Fibroblast of peridontal ligament (primary cell): ENCODE measurements at regions not wholly inside any gene's neighbourhood (a gene's known extent, or its start where the extent isn't known, plus 50 kb on each side); places are given as distances from the start of the nearest gene placed in this dataset.

Source experiments
- DNase-seq: peaks from one replicate; pipeline ENCODE4 v3.0.0-alpha.2; 2010; ENCODE audit errors: extremely low read depth

DNA sequence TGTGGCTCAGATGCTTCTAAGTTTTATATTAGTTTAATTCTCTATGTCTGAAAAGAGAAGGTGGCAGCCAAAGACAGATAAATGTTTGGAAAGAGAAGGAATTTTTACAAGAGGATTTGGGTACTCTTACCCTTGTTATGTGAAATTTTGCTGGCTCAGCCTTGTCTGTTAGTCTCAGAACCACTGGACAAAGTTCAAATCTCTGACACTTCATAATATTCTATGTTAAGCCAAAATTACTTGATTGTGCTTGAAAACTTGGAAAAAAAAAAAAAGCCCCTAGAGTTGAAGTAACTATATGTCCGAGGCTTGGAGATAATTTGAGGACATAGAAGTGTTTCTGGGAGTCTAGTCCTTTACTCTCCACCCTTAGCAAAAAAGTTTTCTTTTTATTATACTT lies 1079.3 kb upstream of the LRRTM3 start:
- no peak for DNase-seq

DNA sequence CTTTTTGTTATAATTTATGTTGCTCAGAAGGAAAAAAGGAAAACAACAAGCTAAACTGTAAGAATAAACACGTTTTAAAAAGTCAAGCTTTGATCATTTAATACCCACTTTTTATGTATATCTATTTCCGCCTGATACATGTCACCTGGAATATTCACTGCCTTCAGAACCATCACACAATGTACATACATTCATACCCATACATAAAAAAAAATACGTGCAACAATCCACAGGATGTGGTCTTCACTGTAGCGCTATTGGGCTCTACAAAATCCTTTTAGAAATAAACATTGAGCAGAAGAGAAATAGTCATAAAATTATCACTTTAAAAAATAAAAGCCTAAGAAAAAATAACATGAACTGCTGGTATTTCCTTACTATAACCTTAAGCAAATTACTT lies 1078.9 kb upstream of the LRRTM3 start:
- no peak for DNase-seq

DNA sequence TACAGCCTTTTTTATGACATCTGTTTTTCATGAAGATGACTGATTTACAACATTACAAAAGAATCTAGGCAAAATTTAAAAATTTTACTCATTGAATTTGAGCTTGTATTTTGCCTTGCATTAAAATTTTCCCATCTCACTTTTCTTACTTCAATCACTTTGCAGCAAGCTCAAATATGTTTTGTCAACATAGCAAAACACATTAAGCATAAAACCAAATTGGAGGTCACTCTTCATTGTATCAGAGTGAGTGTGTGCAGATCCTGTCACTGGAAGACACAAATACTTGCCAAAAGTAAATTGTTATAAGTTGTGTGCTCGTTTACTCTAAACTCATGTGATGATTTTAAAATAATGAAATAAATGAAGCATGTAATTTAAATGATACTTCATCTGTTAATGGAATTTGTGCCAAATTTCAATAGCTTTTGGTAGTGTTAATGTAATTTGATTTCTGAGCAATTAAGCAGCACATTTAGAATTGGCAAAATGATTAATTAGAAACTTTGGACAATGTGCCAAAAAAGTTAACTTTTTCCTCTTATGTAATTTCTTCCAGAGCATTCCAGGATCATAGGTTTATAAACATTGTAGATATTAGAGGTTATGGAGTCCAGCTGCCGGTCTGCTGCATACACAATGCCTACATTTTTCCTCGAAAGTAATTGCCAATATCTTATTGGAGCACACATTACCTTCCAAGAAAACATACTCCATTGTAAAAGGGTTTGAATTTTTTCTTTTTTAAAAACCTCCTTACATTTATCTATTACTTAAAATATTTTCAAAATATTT lies 1078.2 kb upstream of the LRRTM3 start:
- no peak for DNase-seq

DNA sequence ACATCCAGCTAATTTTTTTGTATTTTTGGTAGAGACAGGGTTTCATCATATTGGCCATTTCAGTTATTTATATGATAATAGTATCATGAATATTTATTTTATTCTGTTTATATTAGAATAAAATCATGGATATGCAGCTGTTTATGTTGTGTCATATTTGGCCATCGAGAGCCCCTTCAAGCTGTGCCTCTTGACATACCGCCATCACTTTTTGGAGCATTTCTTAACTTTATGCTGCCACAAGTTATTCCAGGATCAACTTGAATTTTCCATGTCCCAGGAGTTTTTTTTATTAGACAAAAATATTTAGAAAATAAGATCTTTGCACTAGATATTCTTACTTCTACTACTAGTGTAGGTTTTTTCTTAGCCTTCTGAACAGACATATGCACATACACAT lies 1067.0 kb upstream of the LRRTM3 start:
- no peak for DNase-seq

DNA sequence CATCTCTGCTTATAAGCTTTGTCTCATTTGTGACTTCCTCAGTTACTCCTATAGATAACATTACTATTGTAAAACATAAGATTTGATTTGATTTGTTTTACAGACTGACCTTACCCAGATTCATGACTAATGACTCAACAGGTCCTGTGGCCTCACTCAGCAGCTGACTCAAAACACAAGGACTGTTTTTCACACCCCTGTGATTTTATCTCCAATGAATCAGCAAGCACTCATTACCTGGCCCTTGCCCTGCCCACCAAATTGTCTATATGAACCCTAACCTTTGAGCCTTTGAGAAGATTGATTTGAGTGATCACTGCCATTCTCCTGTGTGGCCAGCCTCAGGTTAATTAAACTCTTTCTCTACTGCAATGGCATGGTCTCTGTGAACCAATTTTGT lies 1064.6 kb upstream of the LRRTM3 start:
- no peak for DNase-seq
